CD14-positive monocyte (primary cell): ENCODE measurements at regions not wholly inside any gene's neighbourhood (a gene's known extent, or its start where the extent isn't known, plus 50 kb on each side); places are given as distances from the start of the nearest gene placed in this dataset. TPM values are rescaled to one million over a fixed set of nuclear protein-coding genes. Genes with fewer than 3 reads are reported as not detected.

Experiments used
- DNase-seq, 3 donors: peaks; one replicate each; pipeline ENCODE4 v3.0.0-alpha.2; 2011 to 2022
- H2AFZ ChIP-seq: 2 replicates; pipeline ENCODE4 v1.6.0; 2012; ENCODE audit warnings: mild to moderate bottlenecking, low read depth, low read length, inconsistent platforms; ENCODE audit not compliant: insufficient read depth, poor library complexity, severe bottlenecking
- H3K27ac ChIP-seq, 2 donors: 1 replicate in 1 of 2; 2 replicates in 1 of 2; pipeline ENCODE4 v1.5.1; 2012 to 2013; ENCODE audit warnings: low read length in 2 of 2, control low read depth in 1 of 2, inconsistent platforms in 1 of 2, low read depth in 1 of 2, mild to moderate bottlenecking in 1 of 2
- H3K27me3 ChIP-seq, 2 donors: one replicate each; pipeline versions ENCODE4 v1.6.0 to v1.6.1; 2011 to 2013; ENCODE audit warnings: low read length in 2 of 2; ENCODE audit not compliant: control insufficient read depth in 2 of 2, insufficient read depth in 2 of 2
- H3K36me3 ChIP-seq, 2 donors: replicated peaks in 1 of 2; 1 replicate in 1 of 2; 2 replicates in 1 of 2; pipeline versions ENCODE4 v1.5.1 to v1.6.1; 2012 to 2013; ENCODE audit warnings: low read length in 2 of 2, control low read depth in 1 of 2, inconsistent platforms in 1 of 2, mild to moderate bottlenecking in 1 of 2; ENCODE audit not compliant: insufficient read depth in 2 of 2, control insufficient read depth in 1 of 2
- H3K4me1 ChIP-seq, 2 donors: 1 replicate in 1 of 2; 2 replicates in 1 of 2; pipeline versions ENCODE4 v1.5.1 to v1.6.1; 2012 to 2013; ENCODE audit warnings: low read length in 2 of 2, control low read depth in 1 of 2, inconsistent platforms in 1 of 2, mild to moderate bottlenecking in 1 of 2, moderate library complexity in 1 of 2; ENCODE audit not compliant: insufficient read depth in 2 of 2, control insufficient read depth in 1 of 2
- H3K4me2 ChIP-seq: replicated peaks from 2 replicates; pipeline ENCODE3; 2012; ENCODE audit warnings: low read length, moderate library complexity, mild to moderate bottlenecking; ENCODE audit not compliant: poor library complexity, severe bottlenecking; ENCODE audit errors: extremely low read depth
- H3K4me3 ChIP-seq, 3 experiments: fragments of 200-600 bp in 1 of 3; sonication (generic) in 1 of 3; replicated peaks in 1 of 3; 1 replicate in 2 of 3; 2 replicates in 1 of 3; pipeline ENCODE4 v1.5.1; 2011 to 2013; ENCODE audit warnings: low read length in 3 of 3, mild to moderate bottlenecking in 3 of 3, control low read depth in 2 of 3, low read depth in 2 of 3, inconsistent platforms in 1 of 3, moderate library complexity in 1 of 3
- H3K79me2 ChIP-seq: 2 replicates; pipeline ENCODE4 v1.6.0; 2012; ENCODE audit warnings: mild to moderate bottlenecking, control low read depth, inconsistent platforms, low read length, moderate library complexity; ENCODE audit not compliant: insufficient read depth
- H3K9ac ChIP-seq: 2 replicates; pipeline ENCODE4 v1.6.0; 2017; ENCODE audit warnings: low read length, mild to moderate bottlenecking; ENCODE audit not compliant: insufficient read depth, poor library complexity, severe bottlenecking
- H3K9me3 ChIP-seq, 2 donors: replicated peaks in 1 of 2; 1 replicate in 1 of 2; 2 replicates in 1 of 2; pipeline versions ENCODE4 v1.5.1 to v1.6.1; 2012 to 2013; ENCODE audit warnings: low read length in 2 of 2, control low read depth in 1 of 2; ENCODE audit not compliant: control insufficient read depth in 1 of 2, insufficient read depth in 1 of 2
- H4K20me1 ChIP-seq: 2 replicates; pipeline ENCODE4 v1.6.0; 2012; ENCODE audit warnings: mild to moderate bottlenecking, low read length, control low read depth, moderate library complexity; ENCODE audit not compliant: insufficient read depth
- H3K27ac Mint-ChIP-seq, 7 donors: one replicate each; pipeline ENCODE4 v1.8.0; 2020; ENCODE audit warnings: mild to moderate bottlenecking in 7 of 7, mixed read lengths in 7 of 7, moderate library complexity in 6 of 7, inconsistent platforms in 2 of 7
- H3K27me3 Mint-ChIP-seq, 3 donors: one replicate each; pipeline ENCODE4 v1.8.0; 2021 to 2022; ENCODE audit warnings: low read depth in 3 of 3, mild to moderate bottlenecking in 3 of 3, mixed read lengths in 3 of 3, moderate library complexity in 3 of 3, inconsistent platforms in 1 of 3
- H3K36me3 Mint-ChIP-seq, 2 donors: one replicate each; pipeline ENCODE4 v1.8.0; 2020; ENCODE audit warnings: mixed read lengths in 2 of 2, inconsistent platforms in 1 of 2, mild to moderate bottlenecking in 1 of 2
- H3K4me1 Mint-ChIP-seq: one replicate; pipeline ENCODE4 v1.8.0; 2020; ENCODE audit warnings: mild to moderate bottlenecking, mixed read lengths
- H3K4me3 Mint-ChIP-seq, 2 donors: one replicate each; pipeline ENCODE4 v1.8.0; 2020; ENCODE audit warnings: mild to moderate bottlenecking in 2 of 2, mixed read lengths in 2 of 2, moderate library complexity in 1 of 2
- H3K9me3 Mint-ChIP-seq, 7 donors: one replicate each; pipeline ENCODE4 v1.8.0; 2020 to 2022; ENCODE audit warnings: mixed read lengths in 7 of 7, mild to moderate bottlenecking in 6 of 7, moderate library complexity in 6 of 7, inconsistent platforms in 2 of 7
- WGBS: methylation state at CpG from one replicate; pipeline ENCODE4 v1.1.5; 2013; ENCODE audit warnings: missing lambda C conversion rate; ENCODE audit not compliant: insufficient coverage; 5-methylcytosine and 5-hydroxymethylcytosine counted together
- intact Hi-C, 2 donors: fragments of 100-400 bp; cut with micrococcal nuclease; formaldehyde crosslinking; loops; one replicate each; pipeline versions ENCODE4 v1.15.0 to v1.15.1; 2023
- small RNA-seq: library from RNA; depleted of rRNA; stranded (forward); fragments of <200 nt; gene quantifications from one replicate; pipeline ENCODE3, GENCODE V24; 2012; ENCODE audit warnings: low read depth; ENCODE audit not compliant: insufficient read length
- TF ChIP-seq, protein P1 (sequence below): fragments of 200-600 bp; IDR thresholded peaks from one replicate; pipeline ENCODE4 v1.8.0; 2022; ENCODE audit warnings: antibody characterized with exemption, mild to moderate bottlenecking

GRCh38 chr4:22003878-22004277 is 55.3 kb upstream of the KCNIP4 start:
- Histone ChIP-seq H3K36me3 (no peaks in the 10 kb centered on the region), H4K20me1 (no peaks in the 10 kb centered on the region), H3K27ac (no peak overlapping the region), H3K4me2 (no peak overlapping the region), H3K27me3 (no peaks in the 10 kb centered on the region), H3K9ac (no peak overlapping the region), H3K4me1 (no peaks in the 10 kb centered on the region), H2AFZ (no peak overlapping the region), H3K79me2 (no peaks in the 10 kb centered on the region), H3K4me3 (no peak overlapping the region), H3K9me3 (no peaks in the 10 kb centered on the region)
- Mint-ChIP-seq H3K27ac (no peak overlapping the region), H3K9me3 (peaks cover 0 to 4% (median 0%) of the 10 kb centered on the region in 7 donors), H3K27me3 (no peaks in the 10 kb centered on the region), H3K4me3 (no peak overlapping the region), H3K36me3 (no peaks in the 10 kb centered on the region), H3K4me1 (no peaks in the 10 kb centered on the region)
- intact Hi-C loops: no loop called here
- no peak for DNase-seq
- TF ChIP-seq, protein P1, sequence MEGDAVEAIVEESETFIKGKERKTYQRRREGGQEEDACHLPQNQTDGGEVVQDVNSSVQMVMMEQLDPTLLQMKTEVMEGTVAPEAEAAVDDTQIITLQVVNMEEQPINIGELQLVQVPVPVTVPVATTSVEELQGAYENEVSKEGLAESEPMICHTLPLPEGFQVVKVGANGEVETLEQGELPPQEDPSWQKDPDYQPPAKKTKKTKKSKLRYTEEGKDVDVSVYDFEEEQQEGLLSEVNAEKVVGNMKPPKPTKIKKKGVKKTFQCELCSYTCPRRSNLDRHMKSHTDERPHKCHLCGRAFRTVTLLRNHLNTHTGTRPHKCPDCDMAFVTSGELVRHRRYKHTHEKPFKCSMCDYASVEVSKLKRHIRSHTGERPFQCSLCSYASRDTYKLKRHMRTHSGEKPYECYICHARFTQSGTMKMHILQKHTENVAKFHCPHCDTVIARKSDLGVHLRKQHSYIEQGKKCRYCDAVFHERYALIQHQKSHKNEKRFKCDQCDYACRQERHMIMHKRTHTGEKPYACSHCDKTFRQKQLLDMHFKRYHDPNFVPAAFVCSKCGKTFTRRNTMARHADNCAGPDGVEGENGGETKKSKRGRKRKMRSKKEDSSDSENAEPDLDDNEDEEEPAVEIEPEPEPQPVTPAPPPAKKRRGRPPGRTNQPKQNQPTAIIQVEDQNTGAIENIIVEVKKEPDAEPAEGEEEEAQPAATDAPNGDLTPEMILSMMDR: no peak
- 75% methylated on average over 1 of the region's 1 CpG for WGBS

Small RNA genes lying in the stretch of these regions (small RNA-seq; reads per million reads assigned to genes)
- not detected for gene RNU6-420P
